Heart left ventricle (tissue), 16 donors: ENCODE measurements at regions not wholly inside any gene's neighbourhood (a gene's known extent, or its start where the extent isn't known, plus 50 kb on each side); places are given as distances from the start of the nearest gene placed in this dataset.
A peak's percentile ranks its signal among the peaks of the same experiment; 100 is the strongest.
"Not testable (repeated sequence)": the region's sequence is repeated elsewhere in the genome, so short reads cannot be mapped to it uniquely, and the experiment has no call there.

Experiments
- ATAC-seq, 4 donors: fragments of 200-7000 bp; cut with Tn5 transposase; one replicate each; pipeline ENCODE4 v1.9.1; 2020 to 2022; ENCODE audit warnings: moderate library complexity in 4 of 4, mild to moderate bottlenecking in 3 of 4, moderate number of reproducible peaks in 1 of 4
- DNase-seq, 5 donors: peaks; one replicate each; pipeline ENCODE4 v3.0.0-alpha.2; 2020
- H3K27ac ChIP-seq, 12 donors: fragments of 200-600 bp; sonication (generic) in 4 of 12; one replicate each; pipeline versions ENCODE4 v1.5.0 to v1.8.0; 2016 to 2022; ENCODE audit warnings: mild to moderate bottlenecking in 2 of 12
- H3K27me3 ChIP-seq, 9 donors: fragments of 200-600 bp; sonication (generic) in 2 of 9; one replicate each; pipeline versions ENCODE4 v1.5.1 to v1.8.0; 2016 to 2022; ENCODE audit warnings: mild to moderate bottlenecking in 3 of 9
- H3K36me3 ChIP-seq, 9 donors: fragments of 200-600 bp; sonication (generic) in 2 of 9; one replicate each; pipeline versions ENCODE4 v1.5.0 to v1.8.0; 2018 to 2022; ENCODE audit warnings: mild to moderate bottlenecking in 2 of 9
- H3K4me1 ChIP-seq, 12 donors: fragments of 200-600 bp; sonication (generic) in 4 of 12; one replicate each; pipeline versions ENCODE4 v1.5.0 to v1.8.0; 2016 to 2022; ENCODE audit warnings: mild to moderate bottlenecking in 3 of 12
- H3K4me3 ChIP-seq, 12 donors: fragments of 200-600 bp; sonication (generic) in 4 of 12; one replicate each; pipeline versions ENCODE4 v1.5.0 to v1.8.0; 2017 to 2022; ENCODE audit warnings: mild to moderate bottlenecking in 9 of 12, moderate library complexity in 4 of 12
- H3K9me3 ChIP-seq, 12 donors: fragments of 200-600 bp; sonication (generic) in 4 of 12; one replicate each; pipeline versions ENCODE4 v1.5.0 to v1.8.0; 2016 to 2022; ENCODE audit warnings: mild to moderate bottlenecking in 1 of 12
- POLR2A ChIP-seq, 2 donors: fragments of 450-650 bp; IDR thresholded peaks; one replicate each; pipeline ENCODE4 v1.6.1; 2017; ENCODE audit warnings: antibody characterized with exemption in 2 of 2, mild to moderate bottlenecking in 2 of 2, moderate library complexity in 2 of 2
- WGBS, 4 donors: extraction: QIAGEN DNeasy Blood & Tissue Kit in 2 of 4; methylation state at CpG; one replicate each; pipeline versions ENCODE4 v1.1.5 to v1.1.7; 2013 to 2018; 5-methylcytosine and 5-hydroxymethylcytosine counted together
- intact Hi-C, 10 donors: fragments of 100-400 bp; cut with DNase I; formaldehyde crosslinking; loops; one replicate each; pipeline versions ENCODE4 v1.11.1 to v1.14.2; 2022
- TF ChIP-seq, protein P1 (sequence below), 12 donors: fragments of 200-600 bp; sonication (generic) in 4 of 12; IDR thresholded peaks; one replicate each; pipeline versions ENCODE4 v1.5.0 to v1.8.0; 2018 to 2022; ENCODE audit warnings: antibody characterized with exemption in 12 of 12, mild to moderate bottlenecking in 5 of 12
- donor health status: ischemic (EF 13 %, LVEDD 7.1; RV severe dilation, severe dysfunction).
- donor health status: healthy with polysubstance abuse.
- donor health status: DM: no; HTN: yes; CAD: no.
- donor health status: DM: no; HTN: no; CAD: no.
- donor health status: ischemic (EF 25% LVEDD 6.9; RV normal size, moderate dysfunction).
- donor health status: ischemic (EF 25% LVEDD 5.7; RV mildly dilated, moderate dysfunction).
- donor health status: healthy.
- donor health status: DM: yes; HTN: yes; CAD: no.
- donor health status: ischemic (EF 35%, LVEDD 5.7; RV mildly dilated, moderate dysfunction).
- donor health status: nonischemic (EF 11% LVEDD 7.7; RV severe dilation, severe dysfunction).
- donor health status: DM: yes; HTN: yes; CAD: no.
- donor health status: PGD.
- donor health status: ischemic (EF 29% LVEDD 5.4; RV normal size, mild dysfunction).
- donor health status: nonischemic (EF 23%, LVEDD 6.1; RV moderate dilation, normal function).

DNA sequence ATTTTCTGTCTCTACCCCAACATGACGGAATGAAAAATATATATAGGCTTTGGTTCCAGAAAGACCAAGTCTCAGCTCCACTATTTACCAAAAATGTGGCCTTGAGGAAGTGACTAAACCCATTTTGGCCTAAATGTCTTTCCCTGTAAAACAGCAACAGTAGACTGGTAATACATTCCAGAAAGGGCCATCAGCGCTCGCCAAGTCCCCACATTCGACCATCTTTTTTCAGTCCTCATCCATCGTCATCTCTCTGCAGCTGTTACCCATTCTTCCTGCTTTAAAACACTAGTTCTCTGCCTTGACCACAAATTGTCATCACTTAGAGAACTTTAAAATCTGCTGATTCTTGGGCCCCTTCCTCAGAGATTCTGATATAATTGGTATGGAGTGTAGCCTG is 183.8 kb upstream of the CTAGE1 start:
- Histone ChIP-seq H3K27me3 (no peaks in the 10 kb centered on the region), H3K36me3 (no peaks in the 10 kb centered on the region), H3K4me3 (no peak overlapping the region), H3K4me1 (peaks cover 0 to 27% (median 11%) of the 10 kb centered on the region in 12 donors), H3K27ac (no peak overlapping the region), H3K9me3 (no peaks in the 10 kb centered on the region)
- TF ChIP-seq POLR2A (IDR thresholded peaks at IDR 0.05): no peak
- TF ChIP-seq, protein P1, sequence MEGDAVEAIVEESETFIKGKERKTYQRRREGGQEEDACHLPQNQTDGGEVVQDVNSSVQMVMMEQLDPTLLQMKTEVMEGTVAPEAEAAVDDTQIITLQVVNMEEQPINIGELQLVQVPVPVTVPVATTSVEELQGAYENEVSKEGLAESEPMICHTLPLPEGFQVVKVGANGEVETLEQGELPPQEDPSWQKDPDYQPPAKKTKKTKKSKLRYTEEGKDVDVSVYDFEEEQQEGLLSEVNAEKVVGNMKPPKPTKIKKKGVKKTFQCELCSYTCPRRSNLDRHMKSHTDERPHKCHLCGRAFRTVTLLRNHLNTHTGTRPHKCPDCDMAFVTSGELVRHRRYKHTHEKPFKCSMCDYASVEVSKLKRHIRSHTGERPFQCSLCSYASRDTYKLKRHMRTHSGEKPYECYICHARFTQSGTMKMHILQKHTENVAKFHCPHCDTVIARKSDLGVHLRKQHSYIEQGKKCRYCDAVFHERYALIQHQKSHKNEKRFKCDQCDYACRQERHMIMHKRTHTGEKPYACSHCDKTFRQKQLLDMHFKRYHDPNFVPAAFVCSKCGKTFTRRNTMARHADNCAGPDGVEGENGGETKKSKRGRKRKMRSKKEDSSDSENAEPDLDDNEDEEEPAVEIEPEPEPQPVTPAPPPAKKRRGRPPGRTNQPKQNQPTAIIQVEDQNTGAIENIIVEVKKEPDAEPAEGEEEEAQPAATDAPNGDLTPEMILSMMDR (IDR thresholded peaks at IDR 0.05): no peak
- DNase-seq (no peak), ATAC-seq (no peak)
- intact Hi-C loops: loop anchor here in 6 of 10 donors (10.0 kb wide), 3 partner anchors 103 to 193 kb away; no protein-coding TSS in a partner anchor
- 91 to 97% (median 95%) methylated on average over 5 of the region's 5 CpGs for WGBS, 4 donors

GRCh38 chr18:22602456-22602855 is 184.7 kb upstream of the CTAGE1 start:
- intact Hi-C loops: loop anchor here in 6 of 10 donors (10.0 kb wide), 3 partner anchors 102 to 192 kb away; no protein-coding TSS in a partner anchor
- not testable (repeated sequence) for H3K36me3 ChIP-seq, H3K4me3 ChIP-seq, DNase-seq, ATAC-seq, H3K27me3 ChIP-seq, H3K9me3 ChIP-seq, H3K27ac ChIP-seq
- peaks cover 0 to 37% (median 15%) of the 10 kb centered on the region in 12 donors for H3K4me1 ChIP-seq
- WGBS, 4 donors: 80 to 85% (median 81%) methylated on average over 3 of the region's 3 CpGs

DNA sequence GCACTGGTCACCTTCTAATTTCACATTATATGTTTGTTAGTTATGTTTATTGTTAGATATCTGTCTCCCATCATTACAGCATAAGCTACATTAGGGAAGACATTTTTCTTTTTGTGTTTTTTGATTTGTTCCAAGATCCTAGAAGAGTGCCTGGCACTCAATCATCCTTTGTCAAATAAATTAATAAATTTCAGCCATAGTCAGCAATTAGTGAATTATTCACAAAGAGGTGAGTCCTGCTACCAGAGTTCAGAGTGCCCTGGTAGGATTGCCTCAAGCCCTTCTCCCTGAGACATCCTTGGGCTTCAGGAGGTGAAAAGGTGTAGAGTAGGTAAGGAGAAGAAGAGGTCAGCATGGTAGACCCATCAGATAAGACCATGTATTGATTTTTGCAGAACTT is 186.2 kb upstream of the CTAGE1 start:
- no peak for DNase-seq
- Histone ChIP-seq H3K36me3 (no peaks in the 10 kb centered on the region), H3K27me3 (no peaks in the 10 kb centered on the region), H3K4me3 (peak overlapping the region in 2 of 12 donors; percentile 38), H3K9me3 (no peaks in the 10 kb centered on the region), H3K27ac (peak overlapping the region in 7 of 12 donors; percentile 37 to 83 (median 55)), H3K4me1 (peaks cover 0 to 52% (median 19%) of the 10 kb centered on the region in 12 donors)
- no peak for TF ChIP-seq POLR2A (IDR thresholded peaks at IDR 0.05)
- TF ChIP-seq, protein P1 (IDR thresholded peaks at IDR 0.05): no peak
- ATAC-seq: no peak
- intact Hi-C loops: loop anchor here in 6 of 10 donors (10.0 kb wide), 3 partner anchors 101 to 191 kb away; no protein-coding TSS in a partner anchor

DNA sequence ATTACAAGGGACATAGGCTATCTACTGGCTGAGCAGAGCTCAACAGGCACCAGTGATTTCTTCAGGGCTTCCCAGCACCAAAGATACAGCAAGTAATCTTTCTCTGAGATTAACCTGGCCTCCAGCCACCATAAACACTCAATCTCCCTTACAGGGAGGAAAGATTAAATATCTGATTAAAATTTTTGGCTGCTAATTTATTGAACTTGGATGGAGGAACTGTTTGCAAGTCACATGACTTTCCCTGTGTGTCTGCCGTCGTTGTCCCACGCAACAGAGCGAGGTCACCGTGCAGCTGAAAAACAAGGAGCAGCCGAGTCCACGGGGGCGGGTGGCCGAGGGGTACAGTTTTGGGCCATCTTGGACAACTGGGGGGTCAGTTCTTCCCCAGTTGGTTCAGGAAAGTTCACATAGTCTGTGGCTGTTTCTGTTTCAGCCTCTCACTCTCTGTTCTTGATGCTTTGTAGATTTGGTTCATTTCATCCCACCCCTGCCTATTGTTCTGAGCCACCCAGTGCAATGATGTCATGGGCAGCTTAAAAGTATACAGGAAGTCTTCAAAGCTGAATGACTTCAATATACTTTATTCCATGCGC is 186.8 kb upstream of the CTAGE1 start:
- Histone ChIP-seq H3K27me3 (no peaks in the 10 kb centered on the region), H3K4me3 (peak overlapping the region in 9 of 12 donors; percentile 14 to 46 (median 35)), H3K9me3 (no peaks in the 10 kb centered on the region), H3K27ac (peak overlapping the region; percentile 9 to 83 (median 54)), H3K36me3 (no peaks in the 10 kb centered on the region), H3K4me1 (peaks cover 0 to 57% (median 25%) of the 10 kb centered on the region in 12 donors)
- intact Hi-C loops: loop anchor here in 6 of 10 donors (10.0 kb wide), 3 partner anchors 100 to 190 kb away; no protein-coding TSS in a partner anchor
- DNase-seq (peak; percentile 45 to 71 (median 59)), ATAC-seq (peak; percentile 44 to 83 (median 56))
- no peak for TF ChIP-seq POLR2A (IDR thresholded peaks at IDR 0.05)
- TF ChIP-seq, protein P1 (IDR thresholded peaks at IDR 0.05): no peak
- WGBS, 4 donors: 23 to 60% (median 41%) methylated on average over 10 of the region's 10 CpGs
